ENCODE measurements at regions not wholly inside any gene's neighbourhood (a gene's known extent, or its start where the extent isn't known, plus 50 kb on each side); places are given as distances from the start of the nearest gene placed in this dataset.

- H3K4me2 ChIP-seq, result no peak overlapping the region
Observed at GRCh38 chr11:11772865-11773515, 68.8 kb upstream of the USP47 start.

GRCh38 chr11:11770921-11771486 is 70.8 kb upstream of the USP47 start:
- Histone ChIP-seq H3K27me3 (ENCODE audit: insufficient read depth) (peaks cover 9% of the 10 kb centered on the region; the same call in 1 of the 2 replicates), H2AFZ (ENCODE audit: low read depth) (no peak overlapping the region)
- CTCF ChIA-PET, result interaction anchor here (1.3 to 2.8 kb wide), 2 partner anchors 14 to 16 kb away, joined by 3 to 14 read pairs; no protein-coding TSS in a partner anchor

More at GRCh38 chr11:11772865-11773515, 68.8 kb upstream of the USP47 start:
- H3K9ac ChIP-seq, result no peak overlapping the region
- no peaks in the 10 kb centered on the region for H3K36me3 ChIP-seq (replicated peaks in 1 of 2; ENCODE audit: control insufficient read depth in 1 of 2, insufficient read depth in 2 of 2, low read length in 1 of 2)
- H3K27ac ChIP-seq (ENCODE audit: low read depth in 2 of 2, low read length in 1 of 2), result no peak overlapping the region
- H3K4me3 ChIP-seq (ENCODE audit: low read depth in 2 of 2, low read length in 1 of 2), result no peak overlapping the region
- H2AFZ ChIP-seq (ENCODE audit: low read depth), result no peak overlapping the region
- CTCF ChIA-PET, result interaction anchor here (2.8 kb wide), 1 partner anchor 15 kb away, joined by 14 read pairs; no protein-coding TSS in a partner anchor
- 9% methylated on average over 1 of the region's 1 CpG for WGBS (ENCODE audit: low lambda C conversion rate)
- no peaks in the 10 kb centered on the region for H3K9me3 ChIP-seq
- H3F3A ChIP-seq (replicated peaks; ENCODE audit: insufficient read depth), result no peaks in the 10 kb centered on the region
- TF ChIP-seq POLR2AphosphoS5 (IDR thresholded peaks at IDR 0.05; ENCODE audit: low read depth, low read length) (no peak), NFIC (IDR thresholded peaks at IDR 0.05; ENCODE audit: borderline replicate concordance) (no peak), FOXJ3 (CRISPR knock-in tag; IDR thresholded peaks at IDR 0.05) (no peak), USF2 (IDR thresholded peaks at IDR 0.05; ENCODE audit: borderline replicate concordance, low read depth, low read length) (no peak), RFX5 (IDR thresholded peaks at IDR 0.05; ENCODE audit: low read length) (no peak), FOXM1 (IDR thresholded peaks at IDR 0.05; ENCODE audit: low read depth) (no peak), YY1 (IDR thresholded peaks at IDR 0.05; ENCODE audit: low read depth) (no peak), TCF12 (IDR thresholded peaks at IDR 0.05) (no peak), GABPA (IDR thresholded peaks at IDR 0.05; ENCODE audit: low read depth) (no peak), MXI1 (IDR thresholded peaks at IDR 0.05; ENCODE audit: low read depth, low read length) (no peak)
- no peaks in the 10 kb centered on the region for H3K79me2 ChIP-seq (ENCODE audit: insufficient read depth)
- H3K27me3 ChIP-seq (ENCODE audit: insufficient read depth), result peaks cover 23% of the 10 kb centered on the region; the same call in 1 of the 2 replicates
- no peak for DNase-seq
- no peaks in the 10 kb centered on the region for H4K20me1 ChIP-seq (ENCODE audit: insufficient read depth)
- no peaks in the 10 kb centered on the region for H3K4me1 ChIP-seq (ENCODE audit: control insufficient read depth in 1 of 2, insufficient read depth in 2 of 2, low read depth in 1 of 2, low read length in 1 of 2)
- no peaks in the 10 kb centered on the region for H3K9me2 ChIP-seq
- POLR2A ChIA-PET, result no interaction called here

More at GRCh38 chr11:11770921-11771486, 70.8 kb upstream of the USP47 start:
- H3K4me3 ChIP-seq (ENCODE audit: low read depth in 2 of 2, low read length in 1 of 2), result no peak overlapping the region
- no peak for DNase-seq
- H3K4me2 ChIP-seq, result no peak overlapping the region
- H3K9me2 ChIP-seq, result no peaks in the 10 kb centered on the region
- H4K20me1 ChIP-seq (ENCODE audit: insufficient read depth), result no peaks in the 10 kb centered on the region
- H3F3A ChIP-seq (replicated peaks; ENCODE audit: insufficient read depth), result no peaks in the 10 kb centered on the region
- POLR2A ChIA-PET, result no interaction called here
- no peaks in the 10 kb centered on the region for H3K4me1 ChIP-seq (ENCODE audit: control insufficient read depth in 1 of 2, insufficient read depth in 2 of 2, low read depth in 1 of 2, low read length in 1 of 2)
- no peak overlapping the region for H3K9ac ChIP-seq
- WGBS (ENCODE audit: low lambda C conversion rate), result 43% methylated on average over 3 of the region's 3 CpGs
- H3K36me3 ChIP-seq (replicated peaks in 1 of 2; ENCODE audit: control insufficient read depth in 1 of 2, insufficient read depth in 2 of 2, low read length in 1 of 2), result no peaks in the 10 kb centered on the region
- H3K79me2 ChIP-seq (ENCODE audit: insufficient read depth), result no peaks in the 10 kb centered on the region
- TF ChIP-seq SMC3 (IDR thresholded peaks at IDR 0.05; ENCODE audit: low read depth, low read length) (no peak), ZBTB33 (IDR thresholded peaks at IDR 0.05; ENCODE audit: borderline replicate concordance, low read depth) (no peak), RCOR1 (IDR thresholded peaks at IDR 0.05; ENCODE audit: low read length) (no peak)
- H3K9me3 ChIP-seq, result no peaks in the 10 kb centered on the region
- no peak overlapping the region for H3K27ac ChIP-seq (ENCODE audit: low read depth in 2 of 2, low read length in 1 of 2)

Measured in SK-N-SH (cell line).